HepG2 (cell line): ENCODE measurements at regions not wholly inside any gene's neighbourhood (a gene's known extent, or its start where the extent isn't known, plus 50 kb on each side); places are given as distances from the start of the nearest gene placed in this dataset.

Experiments
- ATAC-seq: fragments of 200-7000 bp; cut with Tn5 transposase; 3 replicates; pipeline ENCODE4 v1.9.1; 2020; ENCODE audit warnings: mild to moderate bottlenecking, moderate library complexity
- BruUV-seq: library from RNA; stranded (reverse); fragments of 400-500 nt; replicated peaks from 2 replicates; lab custom pipeline; 2021; lab: Mats Ljungman, UMichigan
- CTCF ChIA-PET: fragments of 300-600 bp; formaldehyde crosslinking; extraction: SDS; loops from one replicate; lab custom pipeline; 2021; ENCODE audit warnings: low total read pairs, inconsistent platforms, low intra/inter-chr PET ratio; lab: Yijun Ruan, JAX
- POLR2A ChIA-PET: fragments of 350-600 bp; sonication (Branson Sonifier 250); formaldehyde crosslinking; loops from one replicate; lab custom pipeline; 2020; ENCODE audit warnings: antibody characterized with exemption, inconsistent platforms; lab: Yijun Ruan, JAX
- DNase-seq: peaks from one replicate; pipeline ENCODE4 v3.0.0-alpha.2; 2015; ENCODE audit warnings: low spot score
- FAIRE-seq: peaks from 3 replicates; lab custom pipeline; 2011; peaks lifted over from hg19 to GRCh38; lab: Jason Lieb, UNC
- H2AFZ ChIP-seq: one replicate; pipeline ENCODE4 v1.6.1; 2011; ENCODE audit warnings: low read length, inconsistent platforms
- H3K27ac ChIP-seq: fragments of 300-600 bp; 3 replicates; pipeline ENCODE4 v1.8.0; 2011; ENCODE audit warnings: mixed run types, mild to moderate bottlenecking, mixed read lengths, low read length, inconsistent platforms; ENCODE audit not compliant: insufficient read depth; ENCODE audit errors: extremely low read length
- H3K27me3 ChIP-seq, 2 experiments: fragments of 200-600 bp in 1 of 2; 2 replicates in 1 of 2; 3 replicates in 1 of 2; pipeline versions ENCODE4 v1.6.0 to v1.8.0; 2011; ENCODE audit warnings: low read length in 2 of 2, mild to moderate bottlenecking in 2 of 2, moderate library complexity in 2 of 2, inconsistent platforms in 1 of 2; ENCODE audit not compliant: insufficient read depth in 2 of 2, control insufficient read depth in 1 of 2
- H3K36me3 ChIP-seq, 2 experiments: fragments of 200-600 bp in 1 of 2; replicated peaks in 1 of 2; 2 replicates in 1 of 2; 3 replicates in 1 of 2; pipeline versions ENCODE4 v1.5.1 to v1.8.0; 2011; ENCODE audit warnings: low read length in 2 of 2, inconsistent platforms in 1 of 2; ENCODE audit not compliant: insufficient read depth in 2 of 2, control insufficient read depth in 1 of 2
- H3K4me1 ChIP-seq: 2 replicates; pipeline ENCODE4 v1.5.1; 2012; ENCODE audit warnings: low read length, inconsistent platforms; ENCODE audit not compliant: insufficient read depth
- H3K4me2 ChIP-seq: 2 replicates; pipeline ENCODE4 v1.6.0; 2011; ENCODE audit warnings: low read depth, low read length, inconsistent platforms
- H3K4me3 ChIP-seq, 3 experiments: fragments of 200-600 bp in 1 of 3; sonication (generic), shearing (Covaris generic) in 1 of 3; replicated peaks in 1 of 3; 2 replicates each; pipeline ENCODE4 v1.5.1; 2011 to 2016; ENCODE audit warnings: low read length in 3 of 3, inconsistent platforms in 2 of 3, low read depth in 2 of 3, mild to moderate bottlenecking in 2 of 3, control low read depth in 1 of 3, mixed read lengths in 1 of 3; ENCODE audit not compliant: insufficient read depth in 1 of 3
- H3K79me2 ChIP-seq: one replicate; pipeline ENCODE4 v1.6.1; 2011; ENCODE audit warnings: low read length, inconsistent platforms; ENCODE audit not compliant: insufficient read depth
- H3K9ac ChIP-seq: 2 replicates; pipeline ENCODE4 v1.6.0; 2011; ENCODE audit warnings: mild to moderate bottlenecking, low read depth, low read length, inconsistent platforms; ENCODE audit not compliant: insufficient read depth
- H3K9me3 ChIP-seq: 2 replicates; pipeline ENCODE4 v1.5.1; 2012; ENCODE audit warnings: mild to moderate bottlenecking, low read length
- H4K20me1 ChIP-seq: 2 replicates; pipeline ENCODE4 v1.6.0; 2011; ENCODE audit warnings: inconsistent platforms, mild to moderate bottlenecking, low read length, moderate library complexity; ENCODE audit not compliant: insufficient read depth
- CEBPB ChIP-seq: IDR thresholded peaks from 2 replicates; pipeline ENCODE4 v1.6.1; 2011; ENCODE audit warnings: low read depth, low read length, improper control_type of control experiment, borderline replicate concordance
- DMAP1 ChIP-seq: IDR thresholded peaks from 2 replicates; pipeline ENCODE4 v1.6.1; 2016
- JARID2 ChIP-seq: sonication (generic); formaldehyde crosslinking; IDR thresholded peaks from 2 replicates; pipeline ENCODE4 v1.8.1; 2023; ENCODE audit warnings: missing genetic modification reagents, inconsistent platforms; ENCODE audit not compliant: insufficient replicate concordance
- KDM1A ChIP-seq: IDR thresholded peaks from 2 replicates; pipeline ENCODE4 v1.6.1; 2016; ENCODE audit warnings: missing compliant biosample characterization
- MATR3 ChIP-seq: sonication (generic); formaldehyde crosslinking; IDR thresholded peaks from 2 replicates; pipeline ENCODE4 v1.4.0; 2020; ENCODE audit warnings: missing genetic modification reagents
- MXI1 ChIP-seq: IDR thresholded peaks from 3 replicates; pipeline ENCODE4 v1.6.1; 2012; ENCODE audit warnings: low read depth, low read length, inconsistent platforms, borderline replicate concordance
- PPARG ChIP-seq: conservative IDR thresholded peaks from 2 replicates; pipeline ENCODE4 v1.6.1; 2016; ENCODE audit warnings: missing biosample characterization, missing genetic modification reagents
- SIX1 ChIP-seq: sonication (generic); formaldehyde crosslinking; IDR thresholded peaks from 2 replicates; pipeline ENCODE4 v1.4.0; 2020; ENCODE audit warnings: missing genetic modification reagents, borderline replicate concordance
- ZC3H4 ChIP-seq: sonication (generic); formaldehyde crosslinking; IDR thresholded peaks from 2 replicates; pipeline ENCODE4 v1.4.0; 2020; ENCODE audit warnings: missing genetic modification reagents, borderline replicate concordance
- ZFP36 ChIP-seq: fragments of 150-350 bp; IDR thresholded peaks from 2 replicates; pipeline ENCODE4 v1.6.1; 2018; ENCODE audit warnings: borderline replicate concordance, low read length, low read depth; ENCODE audit not compliant: partially characterized antibody
- ZNF253 ChIP-seq: sonication (generic); formaldehyde crosslinking; IDR thresholded peaks from 2 replicates; pipeline ENCODE4 v1.8.0; 2022; ENCODE audit warnings: mild to moderate bottlenecking, missing genetic modification reagents, borderline replicate concordance
- ZNF614 ChIP-seq: IDR thresholded peaks from 2 replicates; pipeline ENCODE4 v1.6.1; 2018; ENCODE audit warnings: missing biosample characterization, missing genetic modification reagents, inconsistent platforms, borderline replicate concordance
- ZNF670 ChIP-seq: sonication (generic); formaldehyde crosslinking; IDR thresholded peaks from 2 replicates; pipeline ENCODE4 v1.8.0; 2022; ENCODE audit warnings: mild to moderate bottlenecking, missing genetic modification reagents, borderline replicate concordance
- ZNF720 ChIP-seq: sonication (generic); formaldehyde crosslinking; IDR thresholded peaks from 2 replicates; pipeline ENCODE4 v1.4.0; 2020; ENCODE audit warnings: missing genetic modification reagents
- WGBS: methylation state at CpG from one replicate; pipeline ENCODE4 v1.1.6; 2017; ENCODE audit warnings: low lambda C conversion rate; 5-methylcytosine and 5-hydroxymethylcytosine counted together
- in situ Hi-C: cut with HindIII; loops from 2 replicates; pipeline ENCODE4 v1.10.0; 2017; ENCODE audit warnings: low pct_unique_long_range_greater_than_20kb; ENCODE audit not compliant: extremely low pct_ligation_motif_present
- intact Hi-C: fragments of 100-400 bp; cut with micrococcal nuclease; formaldehyde crosslinking; loops from one replicate; pipeline ENCODE4 v1.10.0; 2022; ENCODE audit not compliant: unreplicated experiment
- TF ChIP-seq, protein P1 (sequence below): fragments of 450-650 bp; IDR thresholded peaks from 2 replicates; pipeline ENCODE4 v1.6.1; 2017
- TF ChIP-seq, protein P2 (sequence below): sonication (generic); formaldehyde crosslinking; IDR thresholded peaks from 2 replicates; pipeline ENCODE4 v1.5.0; 2020; ENCODE audit warnings: missing genetic modification reagents
- TF ChIP-seq, protein P3 (sequence below): IDR thresholded peaks from 2 replicates; pipeline ENCODE4 v1.6.1; 2016

DNA sequence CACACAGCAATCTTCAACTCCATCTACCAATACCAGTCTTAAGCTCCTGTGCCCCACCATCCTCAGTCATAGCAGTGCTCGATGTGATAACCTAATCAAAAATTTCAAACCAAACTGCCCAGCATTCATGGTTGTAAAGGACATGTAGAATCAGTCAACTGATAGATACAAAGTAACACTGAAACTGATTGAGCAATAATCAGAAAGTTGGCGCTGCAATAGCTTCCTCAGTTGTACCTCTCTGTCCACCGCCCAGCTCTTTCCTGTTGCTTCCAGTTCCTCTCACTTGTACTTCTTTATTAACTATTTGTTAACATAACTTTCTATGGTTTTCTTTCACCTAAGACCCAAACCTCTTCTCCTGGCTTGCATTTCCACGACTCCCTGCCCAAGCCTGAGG lies 745.7 kb downstream of the PDCD6IP start:
- no peaks in the 10 kb centered on the region for H3K4me1 ChIP-seq
- no peak overlapping the region for H3K4me3 ChIP-seq
- WGBS: 4% methylated on average over 4 of the region's 4 CpGs
- H3K4me2 ChIP-seq: no peak overlapping the region
- intact Hi-C loops: no loop called here
- H4K20me1 ChIP-seq: no peaks in the 10 kb centered on the region
- DNase-seq (no peak), ATAC-seq (no peak)
- H3K79me2 ChIP-seq: no peaks in the 10 kb centered on the region
- H3K9ac ChIP-seq: no peak overlapping the region
- H2AFZ ChIP-seq: no peak overlapping the region
- no peaks in the 10 kb centered on the region; a peak in 1 of 5 replicates for H3K27me3 ChIP-seq
- H3K9me3 ChIP-seq: peaks cover 14% of the 10 kb centered on the region
- no TSS peak for BruUV-seq
- POLR2A ChIA-PET: no interaction called here
- no peaks in the 10 kb centered on the region for H3K36me3 ChIP-seq
- in situ Hi-C loops: no loop called here
- TF ChIP-seq KDM1A: no peak
- no peak for TF ChIP-seq MXI1
- TF ChIP-seq CEBPB: peak; percentile 30; the same call in 1 of the 2 replicates
- TF ChIP-seq, all 625 proteins: peak for 1
- CTCF ChIA-PET: no interaction called here
- no peak overlapping the region for H3K27ac ChIP-seq
- FAIRE-seq: no peak

DNA sequence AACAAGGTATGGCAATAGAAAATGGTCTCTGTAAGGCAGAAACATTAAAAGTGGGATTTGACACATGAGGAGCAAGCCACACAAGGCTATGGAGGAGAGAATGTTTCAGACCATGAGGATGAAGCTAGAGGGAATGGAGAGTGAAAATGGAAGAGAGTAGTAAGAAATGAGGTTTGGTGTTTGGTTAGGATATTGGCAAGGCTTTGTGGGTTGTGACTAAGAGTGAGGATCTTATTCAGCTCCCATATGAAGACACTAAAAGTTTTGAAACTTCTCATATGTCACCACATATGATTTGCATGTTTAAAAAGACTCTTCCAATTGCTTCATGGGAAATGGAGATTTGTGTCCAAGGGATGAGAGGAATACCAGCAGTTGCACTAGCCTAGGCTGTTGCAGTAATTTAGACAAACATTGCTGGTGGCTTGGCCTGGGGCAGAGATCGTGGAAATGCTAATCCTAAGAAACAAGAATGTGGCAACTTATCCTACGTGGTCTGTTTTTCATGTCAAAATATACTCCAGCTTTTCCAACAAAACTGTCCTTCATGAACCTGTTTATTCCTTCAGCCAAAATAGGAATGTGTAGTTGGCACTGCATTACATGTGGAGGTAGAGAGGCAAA lies 749.0 kb downstream of the PDCD6IP start:
- no peaks in the 10 kb centered on the region for H3K79me2 ChIP-seq
- no peaks in the 10 kb centered on the region for H4K20me1 ChIP-seq
- ChIA-PET CTCF (no interaction called here), POLR2A (no interaction called here)
- DNase-seq (no peak), FAIRE-seq (no peak), ATAC-seq (no peak)
- in situ Hi-C loops (no loop called here), intact Hi-C loops (no loop called here)
- no peak overlapping the region for H2AFZ ChIP-seq
- H3K4me1 ChIP-seq: no peaks in the 10 kb centered on the region
- no peaks in the 10 kb centered on the region for H3K36me3 ChIP-seq
- BruUV-seq: no TSS peak
- peaks cover 16% of the 10 kb centered on the region for H3K9me3 ChIP-seq
- no peak overlapping the region for H3K4me2 ChIP-seq
- no peak overlapping the region for H3K27ac ChIP-seq
- TF ChIP-seq ZC3H4 (CRISPR knock-in tag) (no peak), ZNF670 (no peak), PPARG (CRISPR knock-in tag) (no peak), ZNF253 (CRISPR knock-in tag) (no peak), JARID2 (CRISPR knock-in tag) (no peak), ZNF614 (CRISPR knock-in tag) (no peak), DMAP1 (no peak), SIX1 (CRISPR knock-in tag) (no peak), MATR3 (CRISPR knock-in tag) (no peak), ZNF720 (no peak), ZFP36 (no peak)
- TF ChIP-seq, protein P1, sequence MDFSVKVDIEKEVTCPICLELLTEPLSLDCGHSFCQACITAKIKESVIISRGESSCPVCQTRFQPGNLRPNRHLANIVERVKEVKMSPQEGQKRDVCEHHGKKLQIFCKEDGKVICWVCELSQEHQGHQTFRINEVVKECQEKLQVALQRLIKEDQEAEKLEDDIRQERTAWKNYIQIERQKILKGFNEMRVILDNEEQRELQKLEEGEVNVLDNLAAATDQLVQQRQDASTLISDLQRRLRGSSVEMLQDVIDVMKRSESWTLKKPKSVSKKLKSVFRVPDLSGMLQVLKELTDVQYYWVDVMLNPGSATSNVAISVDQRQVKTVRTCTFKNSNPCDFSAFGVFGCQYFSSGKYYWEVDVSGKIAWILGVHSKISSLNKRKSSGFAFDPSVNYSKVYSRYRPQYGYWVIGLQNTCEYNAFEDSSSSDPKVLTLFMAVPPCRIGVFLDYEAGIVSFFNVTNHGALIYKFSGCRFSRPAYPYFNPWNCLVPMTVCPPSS: no peak
- TF ChIP-seq, protein P2, sequence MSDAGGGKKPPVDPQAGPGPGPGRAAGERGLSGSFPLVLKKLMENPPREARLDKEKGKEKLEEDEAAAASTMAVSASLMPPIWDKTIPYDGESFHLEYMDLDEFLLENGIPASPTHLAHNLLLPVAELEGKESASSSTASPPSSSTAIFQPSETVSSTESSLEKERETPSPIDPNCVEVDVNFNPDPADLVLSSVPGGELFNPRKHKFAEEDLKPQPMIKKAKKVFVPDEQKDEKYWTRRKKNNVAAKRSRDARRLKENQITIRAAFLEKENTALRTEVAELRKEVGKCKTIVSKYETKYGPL (CRISPR knock-in tag): no peak
- TF ChIP-seq, protein P3, sequence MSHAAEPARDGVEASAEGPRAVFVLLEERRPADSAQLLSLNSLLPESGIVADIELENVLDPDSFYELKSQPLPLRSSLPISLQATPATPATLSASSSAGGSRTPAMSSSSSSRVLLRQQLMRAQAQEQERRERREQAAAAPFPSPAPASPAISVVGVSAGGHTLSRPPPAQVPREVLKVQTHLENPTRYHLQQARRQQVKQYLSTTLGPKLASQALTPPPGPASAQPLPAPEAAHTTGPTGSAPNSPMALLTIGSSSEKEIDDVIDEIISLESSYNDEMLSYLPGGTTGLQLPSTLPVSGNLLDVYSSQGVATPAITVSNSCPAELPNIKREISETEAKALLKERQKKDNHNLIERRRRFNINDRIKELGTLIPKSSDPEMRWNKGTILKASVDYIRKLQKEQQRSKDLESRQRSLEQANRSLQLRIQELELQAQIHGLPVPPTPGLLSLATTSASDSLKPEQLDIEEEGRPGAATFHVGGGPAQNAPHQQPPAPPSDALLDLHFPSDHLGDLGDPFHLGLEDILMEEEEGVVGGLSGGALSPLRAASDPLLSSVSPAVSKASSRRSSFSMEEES (CRISPR knock-in tag): no peak
- no peaks in the 10 kb centered on the region; a peak in 1 of 5 replicates for H3K27me3 ChIP-seq
- H3K4me3 ChIP-seq: no peak overlapping the region
- H3K9ac ChIP-seq: no peak overlapping the region
- WGBS: 3% methylated on average over 2 of the region's 2 CpGs
